ENCODE measurements at regions not wholly inside any gene's neighbourhood (a gene's known extent, or its start where the extent isn't known, plus 50 kb on each side); places are given as distances from the start of the nearest gene placed in this dataset.
"Not testable (repeated sequence)": the region's sequence is repeated elsewhere in the genome, so short reads cannot be mapped to it uniquely, and the experiment has no call there.

GRCh38 chr1:168466092-168466713 is 77.6 kb downstream of the XCL2 start:
- Histone ChIP-seq H3K4me3 (ENCODE audit: low read depth, low read length) (no peak overlapping the region), H3K27ac (ENCODE audit: low read depth, low read length) (no peak overlapping the region), H3K27me3 (ENCODE audit: control insufficient read depth, insufficient read depth, low read length) (no peaks in the 10 kb centered on the region), H3K9me3 (ENCODE audit: control insufficient read depth, insufficient read depth, low read length) (no peaks in the 10 kb centered on the region)
- ChIA-PET CTCF (interaction anchor here (1.0 kb wide), 1 partner anchor 27 kb away, joined by 3 read pairs; no protein-coding TSS in a partner anchor), POLR2A (no interaction called here)
- no peak for TF ChIP-seq CTCF (IDR thresholded peaks at IDR 0.05; ENCODE audit: low read depth, low read length)
- DNase-seq (ENCODE audit: low read depth, low spot score): peak; percentile 3

- H3K9me3 ChIP-seq (ENCODE audit: control insufficient read depth, insufficient read depth, low read length); DNase-seq (ENCODE audit: low read depth, low spot score); H3K27ac ChIP-seq (ENCODE audit: low read depth, low read length); H3K27me3 ChIP-seq (ENCODE audit: control insufficient read depth, insufficient read depth, low read length); POLR2A ChIA-PET; CTCF ChIA-PET; H3K4me3 ChIP-seq (ENCODE audit: low read depth, low read length): not testable (repeated sequence)
These were observed 82.7 kb downstream of the XCL2 start for GRCh38 chr1:168461108-168461507.

- H3K27me3 ChIP-seq (ENCODE audit: control insufficient read depth, insufficient read depth, low read length); DNase-seq (ENCODE audit: low read depth, low spot score); POLR2A ChIA-PET; H3K9me3 ChIP-seq (ENCODE audit: control insufficient read depth, insufficient read depth, low read length); H3K4me3 ChIP-seq (ENCODE audit: low read depth, low read length); H3K27ac ChIP-seq (ENCODE audit: low read depth, low read length): not testable (repeated sequence)
- CTCF ChIA-PET: interaction anchor here (1.2 kb wide), 1 partner anchor 146 kb away, joined by 3 read pairs; no protein-coding TSS in a partner anchor
These were observed 86.5 kb downstream of the XCL2 start for GRCh38 chr1:168457296-168457695.

- peaks cover 4% of the 10 kb centered on the region; the same call in 1 of the 2 replicates for H3K9me3 ChIP-seq (ENCODE audit: control insufficient read depth, insufficient read depth, low read length)
- no peak overlapping the region for H3K4me3 ChIP-seq (ENCODE audit: low read depth, low read length)
- CTCF ChIA-PET: interaction anchor here (1.3 to 3.9 kb wide), 2 partner anchors 16 to 113 kb away, joined by 4 to 16 read pairs; no protein-coding TSS in a partner anchor
- no peak overlapping the region for H3K27ac ChIP-seq (ENCODE audit: low read depth, low read length)
- POLR2A ChIA-PET: no interaction called here
- no peak for TF ChIP-seq CTCF (IDR thresholded peaks at IDR 0.05; ENCODE audit: low read depth, low read length)
- no peak for DNase-seq (ENCODE audit: low read depth, low spot score)
- H3K27me3 ChIP-seq (ENCODE audit: control insufficient read depth, insufficient read depth, low read length): no peaks in the 10 kb centered on the region
These were observed 88.0 kb downstream of the XCL2 start for GRCh38 chr1:168455764-168456163.

- Histone ChIP-seq H3K9me3 (ENCODE audit: control insufficient read depth, insufficient read depth, low read length) (peaks cover 4% of the 10 kb centered on the region; the same call in 1 of the 2 replicates), H3K27ac (ENCODE audit: low read depth, low read length) (no peak overlapping the region), H3K4me3 (ENCODE audit: low read depth, low read length) (no peak overlapping the region), H3K27me3 (ENCODE audit: control insufficient read depth, insufficient read depth, low read length) (no peaks in the 10 kb centered on the region)
- CTCF ChIA-PET: interaction anchor here (0.6 to 3.9 kb wide), 3 partner anchors 12 to 119 kb away, joined by 3 to 16 read pairs (median 3); no protein-coding TSS in a partner anchor
- POLR2A ChIA-PET: no interaction called here
- TF ChIP-seq CTCF (IDR thresholded peaks at IDR 0.05; ENCODE audit: low read depth, low read length): no peak
- DNase-seq (ENCODE audit: low read depth, low spot score): no peak
These were observed 89.5 kb downstream of the XCL2 start for GRCh38 chr1:168454211-168454815.

GRCh38 chr1:168453056-168453455 is 90.7 kb downstream of the XCL2 start:
- no peak for DNase-seq (ENCODE audit: low read depth, low spot score)
- Histone ChIP-seq H3K27me3 (ENCODE audit: control insufficient read depth, insufficient read depth, low read length) (no peaks in the 10 kb centered on the region), H3K9me3 (ENCODE audit: control insufficient read depth, insufficient read depth, low read length) (peaks cover 4% of the 10 kb centered on the region; the same call in 1 of the 2 replicates), H3K27ac (ENCODE audit: low read depth, low read length) (no peak overlapping the region), H3K4me3 (ENCODE audit: low read depth, low read length) (no peak overlapping the region)
- CTCF ChIA-PET: interaction anchor here (0.9 to 3.9 kb wide), 2 partner anchors 14 to 111 kb away, joined by 3 to 16 read pairs; no protein-coding TSS in a partner anchor
- TF ChIP-seq CTCF (IDR thresholded peaks at IDR 0.05; ENCODE audit: low read depth, low read length): no peak
- POLR2A ChIA-PET: no interaction called here

Data from AG04450 (cell line).